ENCODE measurements at regions not wholly inside any gene's neighbourhood (a gene's known extent, or its start where the extent isn't known, plus 50 kb on each side); places are given as distances from the start of the nearest gene placed in this dataset.

DNA sequence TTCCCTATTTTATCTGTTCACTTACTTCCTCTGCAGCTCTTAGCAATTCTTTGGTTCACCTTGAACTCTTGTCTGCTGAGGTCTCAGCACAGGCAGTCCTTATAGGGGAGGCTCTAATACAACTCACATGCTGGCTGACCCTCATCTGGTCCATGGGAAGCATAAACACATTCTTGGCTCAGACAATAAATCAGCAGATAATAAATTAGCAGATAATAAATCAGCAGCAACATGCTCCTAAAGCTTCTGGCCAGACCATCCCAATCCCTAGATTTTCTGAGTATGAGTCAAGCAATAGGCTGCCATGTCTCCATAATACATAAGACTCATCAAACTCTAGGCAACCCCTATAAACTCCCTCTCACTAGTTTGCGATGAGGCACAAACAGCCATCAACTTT, 208.6 kb upstream of the STEAP4 start:
- Histone ChIP-seq H4K20me1 (ENCODE audit: insufficient read depth, low read length) (no peaks in the 10 kb centered on the region), H3K4me3 (ENCODE audit: insufficient read depth, low read length) (no peak overlapping the region), H3K36me3 (ENCODE audit: insufficient read depth, low read length) (no peaks in the 10 kb centered on the region), H3K27ac (ENCODE audit: low read depth, low read length) (no peak overlapping the region), H3K27me3 (ENCODE audit: insufficient read depth, low read length) (no peaks in the 10 kb centered on the region), H3K4me2 (ENCODE audit: insufficient read depth, low read length) (no peak overlapping the region), H3K79me2 (ENCODE audit: insufficient read depth, low read length) (no peaks in the 10 kb centered on the region), H3K4me1 (ENCODE audit: insufficient read depth, low read length) (no peaks in the 10 kb centered on the region), H3K9me3 (ENCODE audit: low read depth, low read length) (no peaks in the 10 kb centered on the region), H2AFZ (ENCODE audit: low read length) (no peak overlapping the region)
- no peak for DNase-seq (ENCODE audit: insufficient read length, low spot score, missing footprints)
- TF ChIP-seq, protein P1, sequence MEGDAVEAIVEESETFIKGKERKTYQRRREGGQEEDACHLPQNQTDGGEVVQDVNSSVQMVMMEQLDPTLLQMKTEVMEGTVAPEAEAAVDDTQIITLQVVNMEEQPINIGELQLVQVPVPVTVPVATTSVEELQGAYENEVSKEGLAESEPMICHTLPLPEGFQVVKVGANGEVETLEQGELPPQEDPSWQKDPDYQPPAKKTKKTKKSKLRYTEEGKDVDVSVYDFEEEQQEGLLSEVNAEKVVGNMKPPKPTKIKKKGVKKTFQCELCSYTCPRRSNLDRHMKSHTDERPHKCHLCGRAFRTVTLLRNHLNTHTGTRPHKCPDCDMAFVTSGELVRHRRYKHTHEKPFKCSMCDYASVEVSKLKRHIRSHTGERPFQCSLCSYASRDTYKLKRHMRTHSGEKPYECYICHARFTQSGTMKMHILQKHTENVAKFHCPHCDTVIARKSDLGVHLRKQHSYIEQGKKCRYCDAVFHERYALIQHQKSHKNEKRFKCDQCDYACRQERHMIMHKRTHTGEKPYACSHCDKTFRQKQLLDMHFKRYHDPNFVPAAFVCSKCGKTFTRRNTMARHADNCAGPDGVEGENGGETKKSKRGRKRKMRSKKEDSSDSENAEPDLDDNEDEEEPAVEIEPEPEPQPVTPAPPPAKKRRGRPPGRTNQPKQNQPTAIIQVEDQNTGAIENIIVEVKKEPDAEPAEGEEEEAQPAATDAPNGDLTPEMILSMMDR (IDR thresholded peaks at IDR 0.05; ENCODE audit: extremely low read depth, low read depth, low read length): no peak

DNA sequence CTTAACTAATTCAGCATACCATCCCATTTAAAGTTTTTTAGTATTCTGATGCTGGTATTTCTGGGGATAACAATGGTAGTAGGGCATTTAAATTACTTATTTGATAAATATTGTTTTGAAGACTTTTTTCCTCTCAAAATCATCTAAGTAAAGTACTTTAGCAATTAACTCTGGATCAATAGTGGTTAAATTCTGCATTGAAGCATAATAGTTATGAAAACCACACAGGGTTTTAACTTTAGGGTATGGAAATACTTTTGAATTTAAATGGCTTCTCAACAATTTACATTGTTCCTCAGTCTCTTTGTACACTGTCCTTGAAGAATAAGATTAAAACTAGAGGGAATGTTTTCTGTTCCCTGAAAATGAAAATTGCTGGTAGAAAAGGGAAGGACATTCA, 202.6 kb upstream of the STEAP4 start:
- Histone ChIP-seq H3K4me3 (ENCODE audit: insufficient read depth, low read length) (no peak overlapping the region), H2AFZ (ENCODE audit: low read length) (no peak overlapping the region), H3K9me3 (ENCODE audit: low read depth, low read length) (no peaks in the 10 kb centered on the region), H3K79me2 (ENCODE audit: insufficient read depth, low read length) (no peaks in the 10 kb centered on the region), H3K27me3 (ENCODE audit: insufficient read depth, low read length) (no peaks in the 10 kb centered on the region), H3K4me2 (ENCODE audit: insufficient read depth, low read length) (no peak overlapping the region), H3K36me3 (ENCODE audit: insufficient read depth, low read length) (no peaks in the 10 kb centered on the region), H3K27ac (ENCODE audit: low read depth, low read length) (no peak overlapping the region), H4K20me1 (ENCODE audit: insufficient read depth, low read length) (no peaks in the 10 kb centered on the region), H3K4me1 (ENCODE audit: insufficient read depth, low read length) (no peaks in the 10 kb centered on the region)
- TF ChIP-seq, protein P1 (IDR thresholded peaks at IDR 0.05; ENCODE audit: extremely low read depth, low read depth, low read length): no peak
- DNase-seq (ENCODE audit: insufficient read length, low spot score, missing footprints): no peak

DNA sequence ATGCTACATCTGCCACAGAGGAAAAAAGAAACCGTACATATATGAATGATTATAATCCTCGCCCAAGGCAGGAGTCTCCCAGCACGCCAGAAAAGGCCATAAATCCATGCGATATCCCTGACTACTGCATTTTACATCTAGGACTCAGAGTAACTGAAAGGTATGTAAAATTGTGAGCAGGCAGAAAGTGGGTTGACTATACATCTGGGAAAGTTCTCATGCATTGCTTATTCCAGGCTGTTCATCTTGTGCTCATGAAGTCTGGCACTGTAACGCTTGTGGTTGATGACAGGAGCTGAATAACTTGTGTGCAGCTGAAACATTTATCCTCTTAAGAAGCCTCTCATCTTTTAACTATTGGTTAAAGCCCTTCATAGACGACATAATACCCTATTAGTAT, 193.4 kb upstream of the STEAP4 start:
- Histone ChIP-seq H3K4me3 (ENCODE audit: insufficient read depth, low read length) (no peak overlapping the region), H2AFZ (ENCODE audit: low read length) (no peak overlapping the region), H3K79me2 (ENCODE audit: insufficient read depth, low read length) (no peaks in the 10 kb centered on the region), H3K27ac (ENCODE audit: low read depth, low read length) (no peak overlapping the region), H3K9me3 (ENCODE audit: low read depth, low read length) (no peaks in the 10 kb centered on the region), H3K36me3 (ENCODE audit: insufficient read depth, low read length) (no peaks in the 10 kb centered on the region), H3K4me1 (ENCODE audit: insufficient read depth, low read length) (no peaks in the 10 kb centered on the region), H3K27me3 (ENCODE audit: insufficient read depth, low read length) (no peaks in the 10 kb centered on the region), H3K4me2 (ENCODE audit: insufficient read depth, low read length) (no peak overlapping the region), H4K20me1 (ENCODE audit: insufficient read depth, low read length) (no peaks in the 10 kb centered on the region)
- TF ChIP-seq, protein P1 (IDR thresholded peaks at IDR 0.05; ENCODE audit: extremely low read depth, low read depth, low read length): no peak
- DNase-seq (ENCODE audit: insufficient read length, low spot score, missing footprints): no peak

DNA sequence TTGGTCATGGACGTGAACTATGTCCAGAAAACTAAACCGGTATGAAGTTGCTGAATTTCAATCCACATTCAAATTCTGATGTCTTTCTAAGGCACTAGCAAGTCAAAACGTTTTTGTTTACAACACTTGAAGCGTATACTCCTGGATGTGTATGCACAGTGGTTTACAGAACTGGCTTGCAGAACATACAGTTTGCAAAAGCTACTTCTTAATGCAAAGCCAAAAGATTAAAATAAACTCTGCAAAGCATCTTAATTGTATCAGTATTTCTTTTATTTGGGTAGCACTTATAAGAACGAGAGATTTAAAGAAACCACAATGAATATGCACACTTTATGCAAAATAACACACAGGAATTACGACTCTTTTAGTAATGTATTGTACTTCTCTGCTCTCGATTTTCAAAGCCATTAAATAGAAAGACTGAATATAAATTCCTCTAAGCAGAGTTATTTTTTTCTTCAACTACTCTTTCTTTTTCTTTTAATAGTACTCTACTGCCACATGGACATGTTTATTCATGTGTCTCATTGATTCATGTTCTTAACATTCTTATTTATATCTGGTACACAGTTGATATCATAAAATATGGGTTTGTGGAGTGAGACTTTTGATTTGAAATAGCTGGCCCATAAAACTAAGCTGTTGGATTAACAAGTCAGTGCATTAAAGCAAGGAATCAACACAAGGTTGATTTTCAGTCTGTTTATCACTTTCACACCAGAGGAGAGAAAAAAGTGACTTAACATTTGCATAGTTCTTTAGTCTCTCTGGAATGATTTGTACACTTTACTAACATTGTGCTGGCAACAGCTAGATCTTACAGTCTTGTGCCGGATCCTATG, 189.4 kb upstream of the STEAP4 start:
- Histone ChIP-seq H3K79me2 (ENCODE audit: insufficient read depth, low read length) (no peaks in the 10 kb centered on the region), H3K4me1 (ENCODE audit: insufficient read depth, low read length) (no peaks in the 10 kb centered on the region), H2AFZ (ENCODE audit: low read length) (no peak overlapping the region), H3K9me3 (ENCODE audit: low read depth, low read length) (no peaks in the 10 kb centered on the region), H3K4me2 (ENCODE audit: insufficient read depth, low read length) (no peak overlapping the region), H3K27ac (ENCODE audit: low read depth, low read length) (no peak overlapping the region), H3K4me3 (ENCODE audit: insufficient read depth, low read length) (no peak overlapping the region), H3K27me3 (ENCODE audit: insufficient read depth, low read length) (no peaks in the 10 kb centered on the region), H4K20me1 (ENCODE audit: insufficient read depth, low read length) (no peaks in the 10 kb centered on the region), H3K36me3 (ENCODE audit: insufficient read depth, low read length) (no peaks in the 10 kb centered on the region)
- TF ChIP-seq, protein P1 (IDR thresholded peaks at IDR 0.05; ENCODE audit: extremely low read depth, low read depth, low read length): no peak
- no peak for DNase-seq (ENCODE audit: insufficient read length, low spot score, missing footprints)

All from osteoblast (primary cell).